Neural cell (in vitro differentiated cells): ENCODE measurements at regions not wholly inside any gene's neighbourhood (a gene's known extent, or its start where the extent isn't known, plus 50 kb on each side); places are given as distances from the start of the nearest gene placed in this dataset.

Experiments used
- H2AFZ ChIP-seq: fragments of 200-600, 300-800 bp; sonication (generic), shearing (Covaris generic); 2 replicates; pipeline ENCODE4 v1.6.0; 2014; ENCODE audit warnings: low read depth, mild to moderate bottlenecking, antibody characterized with exemption, low read length, moderate library complexity
- H3F3A ChIP-seq: fragments of 200-600 bp; shearing (Covaris generic); 2 replicates; pipeline ENCODE4 v1.6.1; 2016; ENCODE audit warnings: mild to moderate bottlenecking, moderate library complexity, mixed read lengths, antibody characterized with exemption, low read length; ENCODE audit not compliant: insufficient read depth, poor library complexity, severe bottlenecking
- H3K27ac ChIP-seq: fragments of 200-600, 300-800 bp; sonication (generic), shearing (Covaris generic); 2 replicates; pipeline ENCODE4 v1.5.1; 2014; ENCODE audit warnings: mild to moderate bottlenecking, low read length, moderate library complexity
- H3K27me3 ChIP-seq: fragments of 300-800, 200-600 bp; sonication (generic), shearing (Covaris generic); 2 replicates; pipeline ENCODE4 v1.6.0; 2014; ENCODE audit warnings: mild to moderate bottlenecking, low read depth, low read length, moderate library complexity; ENCODE audit not compliant: insufficient read depth
- H3K36me3 ChIP-seq: fragments of 300-800, 200-600 bp; sonication (generic), shearing (Covaris generic); 2 replicates; pipeline ENCODE4 v1.5.1; 2014; ENCODE audit warnings: mild to moderate bottlenecking, antibody characterized with exemption, low read length, moderate library complexity; ENCODE audit not compliant: insufficient read depth
- H3K4me2 ChIP-seq: fragments of 300-800, 200-600 bp; sonication (generic), shearing (Covaris generic); 2 replicates; pipeline ENCODE4 v1.6.0; 2014; ENCODE audit warnings: mild to moderate bottlenecking, low read length
- H3K4me3 ChIP-seq: fragments of 300-800, 200-600 bp; sonication (generic), shearing (Covaris generic); 2 replicates; pipeline ENCODE4 v1.5.1; 2014; ENCODE audit warnings: mild to moderate bottlenecking, low read length, moderate library complexity
- H3K79me2 ChIP-seq: fragments of 200-600 bp; shearing (Covaris generic); replicated peaks from 2 replicates; pipeline ENCODE4 v1.6.0; 2014; ENCODE audit warnings: mild to moderate bottlenecking, low read length, moderate library complexity; ENCODE audit not compliant: insufficient read depth
- H3K9ac ChIP-seq: fragments of 300-800, 200-600 bp; sonication (generic), shearing (Covaris generic); 2 replicates; pipeline ENCODE4 v1.6.1; 2016; ENCODE audit warnings: mild to moderate bottlenecking, low read length, mixed read lengths
- H3K9me2 ChIP-seq: fragments of 200-600 bp; shearing (Covaris generic); 2 replicates; pipeline ENCODE4 v1.6.1; 2016; ENCODE audit warnings: mild to moderate bottlenecking, low read length, mixed read lengths; ENCODE audit not compliant: insufficient read depth
- H3K9me3 ChIP-seq: fragments of 200-600, 300-800 bp; sonication (generic), shearing (Covaris generic); 2 replicates; pipeline ENCODE4 v1.6.1; 2016; ENCODE audit warnings: mild to moderate bottlenecking, mixed run types, low read length, moderate library complexity, mixed read lengths
- H4K20me1 ChIP-seq: fragments of 200-600 bp; shearing (Covaris generic); 2 replicates; pipeline ENCODE4 v1.6.1; 2016; ENCODE audit warnings: mild to moderate bottlenecking, mixed run types; ENCODE audit not compliant: insufficient read depth
- CTCF ChIP-seq: fragments of 450-650 bp; IDR thresholded peaks from 2 replicates; pipeline ENCODE4 v1.5.1; 2014; ENCODE audit warnings: antibody characterized with exemption, mild to moderate bottlenecking, moderate library complexity; ENCODE audit not compliant: poor library complexity, severe bottlenecking
- EP300 ChIP-seq: fragments of 450-650 bp; conservative IDR thresholded peaks from 2 replicates; pipeline ENCODE4 v1.6.1; 2014; ENCODE audit warnings: antibody characterized with exemption, mild to moderate bottlenecking, moderate library complexity; ENCODE audit not compliant: poor library complexity, severe bottlenecking
- EZH2 ChIP-seq: fragments of 200-600, 300-800 bp; shearing (Covaris generic), sonication (generic); IDR thresholded peaks from 2 replicates; pipeline ENCODE4 v1.6.1; 2014; ENCODE audit warnings: antibody characterized with exemption, low read length, borderline replicate concordance, mild to moderate bottlenecking; ENCODE audit not compliant: insufficient read depth, poor library complexity, severe bottlenecking
- MXI1 ChIP-seq: fragments of 450-650 bp; conservative IDR thresholded peaks from 2 replicates; pipeline ENCODE4 v1.6.1; 2014; ENCODE audit warnings: antibody characterized with exemption, mild to moderate bottlenecking; ENCODE audit not compliant: poor library complexity, severe bottlenecking
- POLR2AphosphoS5 ChIP-seq: IDR thresholded peaks from 2 replicates; pipeline ENCODE4 v1.6.1; 2012
- RAD21 ChIP-seq: fragments of 450-650 bp; conservative IDR thresholded peaks from 2 replicates; pipeline ENCODE4 v1.6.1; 2014; ENCODE audit warnings: antibody characterized with exemption, mild to moderate bottlenecking, moderate library complexity
- REST ChIP-seq: IDR thresholded peaks from 2 replicates; pipeline ENCODE4 v1.6.1; 2012; ENCODE audit warnings: borderline replicate concordance
- SMC3 ChIP-seq: fragments of 450-650 bp; conservative IDR thresholded peaks from 2 replicates; pipeline ENCODE4 v1.6.1; 2014; ENCODE audit warnings: antibody characterized with exemption, mild to moderate bottlenecking, moderate library complexity; ENCODE audit not compliant: poor library complexity
- TAF1 ChIP-seq: IDR thresholded peaks from 2 replicates; pipeline ENCODE4 v1.6.1; 2012; ENCODE audit warnings: low read depth

GRCh38 chr11:11117730-11118129 is 235.3 kb downstream of the CSNK2A3 start:
- no peak overlapping the region for H3K9ac ChIP-seq
- no peak overlapping the region for H3K27ac ChIP-seq
- TF ChIP-seq SMC3, result no peak
- TF ChIP-seq EP300, result no peak
- no peak for TF ChIP-seq CTCF
- no peak for TF ChIP-seq POLR2AphosphoS5
- no peak for TF ChIP-seq EZH2
- no peak for TF ChIP-seq TAF1
- no peak for TF ChIP-seq REST
- TF ChIP-seq MXI1, result no peak
- TF ChIP-seq RAD21, result no peak
- H3K4me3 ChIP-seq, result no peak overlapping the region
- H3K36me3 ChIP-seq, result no peaks in the 10 kb centered on the region
- no peaks in the 10 kb centered on the region for H3K9me2 ChIP-seq
- no peaks in the 10 kb centered on the region for H4K20me1 ChIP-seq
- no peaks in the 10 kb centered on the region for H3K79me2 ChIP-seq
- H3F3A ChIP-seq, result no peaks in the 10 kb centered on the region
- H3K9me3 ChIP-seq, result no peaks in the 10 kb centered on the region
- H2AFZ ChIP-seq, result no peak overlapping the region
- H3K27me3 ChIP-seq, result no peaks in the 10 kb centered on the region
- H3K4me2 ChIP-seq, result no peak overlapping the region

GRCh38 chr11:11115475-11115874 is 237.6 kb downstream of the CSNK2A3 start:
- H3K9ac ChIP-seq, result no peak overlapping the region
- no peak overlapping the region for H2AFZ ChIP-seq
- no peaks in the 10 kb centered on the region for H3K9me3 ChIP-seq
- H3F3A ChIP-seq, result no peaks in the 10 kb centered on the region
- no peaks in the 10 kb centered on the region for H4K20me1 ChIP-seq
- H3K4me3 ChIP-seq, result no peak overlapping the region
- no peaks in the 10 kb centered on the region for H3K36me3 ChIP-seq
- H3K27ac ChIP-seq, result no peak overlapping the region
- H3K79me2 ChIP-seq, result no peaks in the 10 kb centered on the region
- no peaks in the 10 kb centered on the region for H3K27me3 ChIP-seq
- no peak overlapping the region for H3K4me2 ChIP-seq
- no peaks in the 10 kb centered on the region for H3K9me2 ChIP-seq
- no peak for TF ChIP-seq REST
- no peak for TF ChIP-seq MXI1
- no peak for TF ChIP-seq RAD21
- no peak for TF ChIP-seq TAF1
- no peak for TF ChIP-seq EP300
- no peak for TF ChIP-seq CTCF
- TF ChIP-seq EZH2, result no peak
- TF ChIP-seq POLR2AphosphoS5, result no peak
